ENCODE measurements at regions not wholly inside any gene's neighbourhood (a gene's known extent, or its start where the extent isn't known, plus 50 kb on each side); places are given as distances from the start of the nearest gene placed in this dataset.

GRCh38 chr9:118782790-118783463 lies 586.3 kb downstream of the BRINP1 start (continued):
- no peak for TF ChIP-seq FOSB (CRISPR knock-in tag; IDR thresholded peaks at IDR 0.05)
- no peak for TF ChIP-seq EHF (CRISPR knock-in tag; IDR thresholded peaks at IDR 0.05)

- TF ChIP-seq BHLHE40 (IDR thresholded peaks at IDR 0.05; ENCODE audit: low read depth, low read length) (no peak), EP300 (IDR thresholded peaks at IDR 0.05) (no peak), ZC3H11A (IDR thresholded peaks at IDR 0.05) (no peak), TP53 (CRISPR knock-in tag; IDR thresholded peaks at IDR 0.05) (no peak), HOXB13 (CRISPR knock-in tag; IDR thresholded peaks at IDR 0.05; ENCODE audit: low read depth) (no peak), NPAS2 (CRISPR knock-in tag; IDR thresholded peaks at IDR 0.05; ENCODE audit: borderline replicate concordance) (no peak), PHF8 (IDR thresholded peaks at IDR 0.05; ENCODE audit: borderline replicate concordance, low read depth) (no peak), KDM1A (IDR thresholded peaks at IDR 0.05; ENCODE audit: low read depth) (no peak), JUNB (IDR thresholded peaks at IDR 0.05) (no peak), EHMT2 (IDR thresholded peaks at IDR 0.05; ENCODE audit: low read depth) (no peak), RNF2 (IDR thresholded peaks at IDR 0.05; ENCODE audit: borderline replicate concordance, low read depth) (no peak), ZFP36 (IDR thresholded peaks at IDR 0.05; ENCODE audit: borderline replicate concordance, partially characterized antibody) (no peak), CHD4 (IDR thresholded peaks at IDR 0.05; ENCODE audit: borderline replicate concordance) (no peak), CBX2 (IDR thresholded peaks at IDR 0.05; ENCODE audit: borderline replicate concordance, low read depth) (no peak)
- H3K4me1 ChIP-seq = no peaks in the 10 kb centered on the region
- 57% methylated on average over 3 of the region's 3 CpGs for WGBS (ENCODE audit: missing lambda C conversion rate)
- H3K9me3 ChIP-seq = no peaks in the 10 kb centered on the region
- no peak overlapping the region for H3K4me3 ChIP-seq
- ATAC-seq (no peak), FAIRE-seq (no peak), DNase-seq (ENCODE audit: low read depth in 1 of 2, low spot score in 1 of 2) (no peak)
- ChIA-PET CTCF (no interaction called here), POLR2A (no interaction called here)
- H3K4me2 ChIP-seq = no peak overlapping the region
- no peak overlapping the region for H3K27ac ChIP-seq
These were observed 585.2 kb downstream of the BRINP1 start for GRCh38 chr9:118784033-118784432.

- POLR2A ChIA-PET = no interaction called here
- Histone ChIP-seq H3K4me2 (no peak overlapping the region), H3K9me3 (no peaks in the 10 kb centered on the region), H3K4me1 (no peaks in the 10 kb centered on the region), H3K4me3 (no peak overlapping the region), H3K27ac (no peak overlapping the region)
- ATAC-seq (no peak), DNase-seq (ENCODE audit: low read depth in 1 of 2, low spot score in 1 of 2) (no peak), FAIRE-seq (no peak)
- CTCF ChIA-PET = no interaction called here
- TF ChIP-seq ZSCAN20 (CRISPR knock-in tag; IDR thresholded peaks at IDR 0.05) (no peak), FOXS1 (CRISPR knock-in tag; IDR thresholded peaks at IDR 0.05) (no peak), MAFK (IDR thresholded peaks at IDR 0.05; ENCODE audit: partially characterized antibody) (no peak), USF2 (IDR thresholded peaks at IDR 0.05) (no peak), BCL3 (IDR thresholded peaks at IDR 0.05) (no peak), RFX5 (IDR thresholded peaks at IDR 0.05) (no peak), PHF8 (IDR thresholded peaks at IDR 0.05; ENCODE audit: borderline replicate concordance, low read depth) (no peak), BHLHE40 (IDR thresholded peaks at IDR 0.05; ENCODE audit: low read depth, low read length) (no peak), ATOH8 (CRISPR knock-in tag; IDR thresholded peaks at IDR 0.05; ENCODE audit: low read depth) (no peak), JUN (IDR thresholded peaks at IDR 0.05) (no peak), EP300 (IDR thresholded peaks at IDR 0.05) (no peak), CBX2 (IDR thresholded peaks at IDR 0.05; ENCODE audit: borderline replicate concordance, low read depth) (no peak), FOSL2 (IDR thresholded peaks at IDR 0.05) (no peak), FOSL2 (CRISPR knock-in tag; IDR thresholded peaks at IDR 0.05) (no peak), CHD4 (IDR thresholded peaks at IDR 0.05; ENCODE audit: borderline replicate concordance) (no peak)
- WGBS (ENCODE audit: missing lambda C conversion rate) = 7% methylated on average over 7 of the region's 7 CpGs
These were observed 583.8 kb downstream of the BRINP1 start for GRCh38 chr9:118785456-118785855.

Data from A549 (cell line).